K562 (cell line): ENCODE measurements at regions not wholly inside any gene's neighbourhood (a gene's known extent, or its start where the extent isn't known, plus 50 kb on each side); places are given as distances from the start of the nearest gene placed in this dataset.

Experiments used
- CHD4 ChIP-seq: fragments of 200-600 bp; sonication (generic); IDR thresholded peaks from 3 replicates; pipeline ENCODE4 v1.6.1; 2012; ENCODE audit warnings: low read depth, mild to moderate bottlenecking, mixed read lengths, low read length, inconsistent platforms; ENCODE audit not compliant: insufficient read depth, insufficient replicate concordance, poor library complexity, severe bottlenecking
- EZH2 ChIP-seq: IDR thresholded peaks from 2 replicates; pipeline ENCODE4 v1.6.1; 2012; ENCODE audit warnings: low read depth, mild to moderate bottlenecking, inconsistent platforms, low read length, borderline replicate concordance
- KLF6 ChIP-seq: fragments of 250-450 bp; sonication (Bioruptor Pico); IDR thresholded peaks from 2 replicates; pipeline ENCODE4 v1.4.0; 2020; ENCODE audit warnings: mild to moderate bottlenecking, moderate library complexity, borderline replicate concordance
- NFE2L1 ChIP-seq: fragments of 450-650 bp; IDR thresholded peaks from 2 replicates; pipeline ENCODE4 v1.6.1; 2016; ENCODE audit warnings: missing genetic modification characterization, low read depth, mild to moderate bottlenecking, missing compliant biosample characterization, moderate library complexity, borderline replicate concordance
- NFRKB ChIP-seq: fragments of 450-650 bp; IDR thresholded peaks from 2 replicates; pipeline ENCODE4 v1.6.1; 2016; ENCODE audit warnings: low read depth
- POLR2AphosphoS2 ChIP-seq: IDR thresholded peaks from 2 replicates; pipeline ENCODE4 v1.6.1; 2012; ENCODE audit warnings: low read length, improper control_type of control experiment
- RNF2 ChIP-seq: sonication (generic); IDR thresholded peaks from 2 replicates; pipeline ENCODE4 v1.6.1; 2016
- SAP30 ChIP-seq: fragments of 200-600 bp; sonication (generic); IDR thresholded peaks from 2 replicates; pipeline ENCODE4 v1.6.1; 2012; ENCODE audit warnings: borderline replicate concordance, low read depth, mild to moderate bottlenecking, moderate library complexity, low read length, control low read depth, inconsistent platforms; ENCODE audit not compliant: insufficient read depth, poor library complexity, severe bottlenecking
- SMAD1 ChIP-seq: fragments of 150-350 bp; IDR thresholded peaks from 2 replicates; pipeline ENCODE4 v1.6.1; 2014; ENCODE audit warnings: low read length, low read depth; ENCODE audit not compliant: partially characterized antibody
- SP1 ChIP-seq: sonication (generic); formaldehyde crosslinking; IDR thresholded peaks from 2 replicates; pipeline ENCODE4 v1.8.1; 2022; ENCODE audit warnings: mild to moderate bottlenecking, missing genetic modification reagents
- ZNF24 ChIP-seq: fragments of 450-650 bp; IDR thresholded peaks from 2 replicates; pipeline ENCODE4 v1.6.1; 2016
- ZNF316 ChIP-seq: fragments of 450-650 bp; IDR thresholded peaks from 2 replicates; pipeline ENCODE4 v1.6.1; 2016
- TF ChIP-seq, protein P1 (sequence below): sonication (generic); formaldehyde crosslinking; IDR thresholded peaks from 2 replicates; pipeline ENCODE4 v1.9.0; 2022; ENCODE audit warnings: mild to moderate bottlenecking, missing genetic modification reagents
- TF ChIP-seq, protein P2 (sequence below): sonication (generic); formaldehyde crosslinking; IDR thresholded peaks from 2 replicates; pipeline ENCODE4 v1.5.0; 2020; ENCODE audit warnings: missing genetic modification reagents

DNA sequence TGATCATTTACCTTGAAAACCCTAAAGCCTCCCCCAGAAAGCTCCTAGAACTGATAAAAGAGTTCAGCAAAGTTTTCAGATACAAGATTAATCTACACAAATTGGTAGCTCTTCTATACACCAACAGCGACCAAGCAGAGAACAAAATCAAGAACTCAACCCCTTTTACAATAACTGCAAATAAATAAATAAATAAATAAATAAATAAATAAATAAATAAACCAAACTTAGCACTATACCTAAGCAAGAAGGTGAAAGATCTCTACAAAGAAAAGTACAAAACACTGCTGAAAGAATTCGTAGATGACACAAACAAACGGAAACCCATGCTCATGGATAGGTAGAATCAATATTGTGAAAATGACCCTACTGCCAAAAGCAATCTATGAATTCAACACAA, 182.0 kb upstream of the RND3 start:
- no peak for TF ChIP-seq ZNF24
- TF ChIP-seq SAP30: no peak
- TF ChIP-seq RNF2: no peak
- no peak for TF ChIP-seq SMAD1
- TF ChIP-seq EZH2: no peak
- no peak for TF ChIP-seq SP1 (CRISPR knock-in tag)
- no peak for TF ChIP-seq NFE2L1
- no peak for TF ChIP-seq CHD4
- TF ChIP-seq, protein P1, sequence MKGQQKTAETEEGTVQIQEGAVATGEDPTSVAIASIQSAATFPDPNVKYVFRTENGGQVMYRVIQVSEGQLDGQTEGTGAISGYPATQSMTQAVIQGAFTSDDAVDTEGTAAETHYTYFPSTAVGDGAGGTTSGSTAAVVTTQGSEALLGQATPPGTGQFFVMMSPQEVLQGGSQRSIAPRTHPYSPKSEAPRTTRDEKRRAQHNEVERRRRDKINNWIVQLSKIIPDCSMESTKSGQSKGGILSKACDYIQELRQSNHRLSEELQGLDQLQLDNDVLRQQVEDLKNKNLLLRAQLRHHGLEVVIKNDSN: no peak
- no peak for TF ChIP-seq KLF6 (CRISPR knock-in tag)
- TF ChIP-seq NFRKB: no peak
- no peak for TF ChIP-seq ZNF316
- TF ChIP-seq, protein P2, sequence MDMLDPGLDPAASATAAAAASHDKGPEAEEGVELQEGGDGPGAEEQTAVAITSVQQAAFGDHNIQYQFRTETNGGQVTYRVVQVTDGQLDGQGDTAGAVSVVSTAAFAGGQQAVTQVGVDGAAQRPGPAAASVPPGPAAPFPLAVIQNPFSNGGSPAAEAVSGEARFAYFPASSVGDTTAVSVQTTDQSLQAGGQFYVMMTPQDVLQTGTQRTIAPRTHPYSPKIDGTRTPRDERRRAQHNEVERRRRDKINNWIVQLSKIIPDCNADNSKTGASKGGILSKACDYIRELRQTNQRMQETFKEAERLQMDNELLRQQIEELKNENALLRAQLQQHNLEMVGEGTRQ: no peak
- TF ChIP-seq POLR2AphosphoS2: no peak
